ENCODE measurements at regions not wholly inside any gene's neighbourhood (a gene's known extent, or its start where the extent isn't known, plus 50 kb on each side); places are given as distances from the start of the nearest gene placed in this dataset.

DNA sequence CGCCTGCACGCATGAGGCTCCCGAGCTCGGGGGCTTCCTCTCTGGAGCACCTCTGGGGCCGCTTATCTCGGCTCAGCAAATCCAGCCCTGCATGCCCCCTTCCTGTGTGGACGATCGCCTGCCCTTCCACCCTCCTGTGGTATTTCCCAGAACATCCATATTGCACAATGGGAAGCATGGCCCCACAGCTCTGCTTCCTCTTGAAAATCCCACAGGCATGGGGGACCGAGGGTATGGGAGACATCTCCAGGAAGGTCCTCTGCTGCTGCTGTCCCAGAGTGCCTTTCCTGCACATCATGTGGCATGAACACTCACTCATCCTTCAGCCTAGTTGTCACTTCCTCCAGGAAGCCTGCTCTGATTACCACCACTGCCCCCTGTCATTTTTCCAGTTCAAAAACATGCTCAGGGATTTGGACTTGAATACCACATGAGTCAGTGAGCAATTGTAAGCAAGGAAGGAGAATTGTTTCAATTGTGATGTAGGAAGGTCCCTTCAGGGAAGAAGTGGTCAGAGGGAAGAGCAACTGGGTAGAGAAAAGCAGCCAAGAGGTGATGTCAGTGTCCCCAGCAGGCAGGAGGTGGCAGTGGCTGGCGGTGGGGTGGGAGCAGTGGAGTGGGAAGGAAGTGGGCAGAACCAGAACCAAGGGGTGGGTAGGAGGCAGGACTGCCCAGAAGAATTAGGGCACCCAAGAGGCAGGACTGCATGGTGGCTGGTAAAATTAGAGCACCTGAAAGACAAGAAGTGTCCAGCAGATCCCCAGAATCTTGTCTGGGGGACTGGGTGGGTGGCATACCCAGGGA is 67.5 kb upstream of the ZMIZ1 start:
- TF ChIP-seq EP300 (IDR thresholded peaks at IDR 0.05) (no peak), POLR2A (IDR thresholded peaks at IDR 0.05) (no peak), CTCF (IDR thresholded peaks at IDR 0.05) (no peak), POLR2AphosphoS5 (IDR thresholded peaks at IDR 0.05) (no peak)
- Histone ChIP-seq H3K27me3 (no peaks in the 10 kb centered on the region), H3K4me3 (no peak overlapping the region), H3K4me1 (peaks cover 2% of the 10 kb centered on the region), H3K27ac (no peak overlapping the region), H3K9me3 (no peaks in the 10 kb centered on the region), H3K36me3 (no peaks in the 10 kb centered on the region)
- WGBS = 82% methylated on average over 10 of the region's 10 CpGs
- no peak for DNase-seq (ENCODE audit: low spot score in 2 of 2)

- 94% methylated on average over 3 of the region's 3 CpGs for WGBS
- no peak overlapping the region for H3K27ac ChIP-seq
Observed at GRCh38 chr10:79002336-79002735, 66.4 kb upstream of the ZMIZ1 start.

GRCh38 chr10:79003183-79004100 is 65.3 kb upstream of the ZMIZ1 start:
- WGBS = 85% methylated on average over 18 of the region's 19 CpGs
- no peak for TF ChIP-seq EP300 (IDR thresholded peaks at IDR 0.05)
- no peaks in the 10 kb centered on the region for H3K27me3 ChIP-seq
- no peaks in the 10 kb centered on the region for H3K36me3 ChIP-seq
- no peak overlapping the region for H3K27ac ChIP-seq
- H3K4me3 ChIP-seq = no peak overlapping the region
- no peaks in the 10 kb centered on the region for H3K9me3 ChIP-seq
- DNase-seq (ENCODE audit: low spot score in 2 of 2) = no peak
- H3K4me1 ChIP-seq = peaks cover 10% of the 10 kb centered on the region

More at GRCh38 chr10:79002336-79002735, 66.4 kb upstream of the ZMIZ1 start:
- H3K27me3 ChIP-seq = no peaks in the 10 kb centered on the region
- TF ChIP-seq EP300 (IDR thresholded peaks at IDR 0.05) (no peak), POLR2A (IDR thresholded peaks at IDR 0.05) (no peak), CTCF (IDR thresholded peaks at IDR 0.05) (no peak), POLR2AphosphoS5 (IDR thresholded peaks at IDR 0.05) (no peak)
- H3K9me3 ChIP-seq = no peaks in the 10 kb centered on the region
- H3K4me1 ChIP-seq = peaks cover 2% of the 10 kb centered on the region
- no peaks in the 10 kb centered on the region for H3K36me3 ChIP-seq
- no peak overlapping the region for H3K4me3 ChIP-seq
- DNase-seq (ENCODE audit: low spot score in 2 of 2) = no peak

- Histone ChIP-seq H3K4me1 (peaks cover 10% of the 10 kb centered on the region), H3K4me3 (no peak overlapping the region), H3K36me3 (no peaks in the 10 kb centered on the region), H3K27me3 (no peaks in the 10 kb centered on the region), H3K9me3 (no peaks in the 10 kb centered on the region), H3K27ac (no peak overlapping the region)
- 76% methylated on average over 5 of the region's 5 CpGs for WGBS
- no peak for DNase-seq (ENCODE audit: low spot score in 2 of 2)
- TF ChIP-seq POLR2AphosphoS5 (IDR thresholded peaks at IDR 0.05) = no peak
Observed at GRCh38 chr10:79004311-79004710, 64.5 kb upstream of the ZMIZ1 start.

- Histone ChIP-seq H3K27ac (no peak overlapping the region), H3K4me3 (no peak overlapping the region), H3K27me3 (no peaks in the 10 kb centered on the region), H3K36me3 (no peaks in the 10 kb centered on the region), H3K4me1 (peaks cover 10% of the 10 kb centered on the region), H3K9me3 (no peaks in the 10 kb centered on the region)
- TF ChIP-seq CTCF (IDR thresholded peaks at IDR 0.05) = no peak
- TF ChIP-seq EP300 (IDR thresholded peaks at IDR 0.05) = no peak
- no peak for TF ChIP-seq POLR2A (IDR thresholded peaks at IDR 0.05)
- no peak for TF ChIP-seq POLR2AphosphoS5 (IDR thresholded peaks at IDR 0.05)
- WGBS = 77% methylated on average over 6 of the region's 11 CpGs
- no peak for DNase-seq (ENCODE audit: low spot score in 2 of 2)
Observed at GRCh38 chr10:79005126-79005810, 63.5 kb upstream of the ZMIZ1 start.

All from suprapubic skin (tissue), 4 donors.